Cardiac fibroblast (primary cell): ENCODE measurements at regions not wholly inside any gene's neighbourhood (a gene's known extent, or its start where the extent isn't known, plus 50 kb on each side); places are given as distances from the start of the nearest gene placed in this dataset.

ENCODE experiments used
- DNase-seq, 2 donors: peaks; one replicate each; pipeline versions ENCODE4 v3.0.0 to v3.0.0-alpha.2; 2010; ENCODE audit warnings: low read depth in 2 of 2
- H3K4me3 ChIP-seq, 2 donors: replicated peaks in 1 of 2; 1 replicate in 1 of 2; 2 replicates in 1 of 2; pipeline ENCODE4 v1.5.1; 2011; ENCODE audit warnings: low read depth in 2 of 2, low read length in 2 of 2, mild to moderate bottlenecking in 2 of 2, moderate library complexity in 1 of 2
- TF ChIP-seq, protein P1 (sequence below): IDR thresholded peaks from one replicate; pipeline ENCODE4 v1.5.1; 2011; ENCODE audit warnings: low read depth, mild to moderate bottlenecking, low read length, inconsistent platforms

- no peak overlapping the region for H3K4me3 ChIP-seq
- peak; percentile 63 to 76 for DNase-seq
- TF ChIP-seq, protein P1, sequence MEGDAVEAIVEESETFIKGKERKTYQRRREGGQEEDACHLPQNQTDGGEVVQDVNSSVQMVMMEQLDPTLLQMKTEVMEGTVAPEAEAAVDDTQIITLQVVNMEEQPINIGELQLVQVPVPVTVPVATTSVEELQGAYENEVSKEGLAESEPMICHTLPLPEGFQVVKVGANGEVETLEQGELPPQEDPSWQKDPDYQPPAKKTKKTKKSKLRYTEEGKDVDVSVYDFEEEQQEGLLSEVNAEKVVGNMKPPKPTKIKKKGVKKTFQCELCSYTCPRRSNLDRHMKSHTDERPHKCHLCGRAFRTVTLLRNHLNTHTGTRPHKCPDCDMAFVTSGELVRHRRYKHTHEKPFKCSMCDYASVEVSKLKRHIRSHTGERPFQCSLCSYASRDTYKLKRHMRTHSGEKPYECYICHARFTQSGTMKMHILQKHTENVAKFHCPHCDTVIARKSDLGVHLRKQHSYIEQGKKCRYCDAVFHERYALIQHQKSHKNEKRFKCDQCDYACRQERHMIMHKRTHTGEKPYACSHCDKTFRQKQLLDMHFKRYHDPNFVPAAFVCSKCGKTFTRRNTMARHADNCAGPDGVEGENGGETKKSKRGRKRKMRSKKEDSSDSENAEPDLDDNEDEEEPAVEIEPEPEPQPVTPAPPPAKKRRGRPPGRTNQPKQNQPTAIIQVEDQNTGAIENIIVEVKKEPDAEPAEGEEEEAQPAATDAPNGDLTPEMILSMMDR: peak; percentile 87
These were observed 147.6 kb upstream of the FRG1 start for GRCh38 chr4:189792924-189793618.

DNA sequence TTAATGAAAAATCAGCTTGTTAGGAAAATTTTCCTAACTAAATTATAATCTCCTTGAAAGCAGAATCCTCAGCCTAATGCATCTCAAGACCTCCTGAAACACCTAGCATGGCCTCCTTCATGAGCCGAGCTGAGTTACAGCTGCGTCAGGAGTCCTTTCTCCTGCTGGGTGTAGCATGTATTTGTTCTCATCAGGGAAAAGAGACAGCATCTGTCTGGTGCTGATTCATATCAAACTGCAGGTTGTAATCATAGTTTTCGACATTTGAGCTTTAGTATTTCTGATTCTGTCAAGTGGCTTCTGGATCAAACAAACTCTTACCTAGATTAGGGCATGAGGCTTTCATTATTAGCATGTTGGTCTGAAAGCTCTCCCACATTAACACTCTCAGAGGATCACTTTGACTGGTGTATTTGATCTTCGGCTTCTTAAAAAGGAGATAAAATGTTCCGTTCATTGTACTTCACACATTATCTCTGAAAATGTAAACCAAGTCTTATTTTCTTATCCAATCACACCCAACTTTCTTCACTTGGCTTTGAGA is 140.1 kb upstream of the FRG1 start:
- no peak for DNase-seq
- TF ChIP-seq, protein P1: no peak
- H3K4me3 ChIP-seq: no peak overlapping the region

DNA sequence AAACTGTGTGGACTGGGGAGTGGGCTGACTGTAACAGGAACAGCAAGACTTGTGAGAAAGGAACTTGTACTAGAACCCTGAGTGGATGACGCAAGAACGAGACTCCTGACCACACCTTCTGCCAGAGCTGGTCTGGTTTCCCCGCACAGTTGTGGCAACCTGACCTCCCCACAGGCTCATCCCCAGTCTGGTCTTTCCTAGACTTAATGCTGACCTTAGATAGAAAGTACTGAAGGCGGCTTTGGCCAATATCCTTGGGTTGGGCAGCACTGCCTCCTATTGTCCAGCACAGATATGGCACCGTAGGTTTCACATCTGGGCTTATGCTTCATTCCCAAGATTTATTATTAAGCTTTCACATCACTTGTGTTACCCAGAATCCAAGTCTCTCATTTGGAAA is 137.8 kb upstream of the FRG1 start:
- TF ChIP-seq, protein P1: no peak
- no peak overlapping the region for H3K4me3 ChIP-seq
- no peak for DNase-seq

GRCh38 chr4:189804894-189805293 is 135.8 kb upstream of the FRG1 start:
- no peak for DNase-seq
- no peak overlapping the region for H3K4me3 ChIP-seq
- TF ChIP-seq, protein P1: no peak

DNA sequence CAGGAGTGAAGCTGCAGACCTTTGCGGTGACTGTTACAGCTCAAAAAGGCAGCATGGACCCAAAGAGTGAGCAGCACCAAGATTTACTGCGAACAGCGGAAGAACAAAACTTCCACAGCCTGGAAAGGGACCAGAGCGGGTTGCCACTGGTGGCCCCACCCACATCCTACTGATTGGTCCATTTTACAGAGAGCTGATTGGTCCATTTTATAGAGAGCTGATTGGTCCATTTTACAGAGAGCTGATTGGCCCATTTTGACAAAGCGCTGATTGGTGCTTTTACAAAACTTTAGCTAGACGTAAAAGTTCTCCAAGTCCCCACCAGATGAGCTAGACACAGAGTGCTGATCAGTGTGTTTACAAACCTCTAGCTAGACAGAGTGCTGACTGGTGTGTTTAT is 134.2 kb upstream of the FRG1 start:
- H3K4me3 ChIP-seq: no peak overlapping the region
- no peak for DNase-seq
- TF ChIP-seq, protein P1: no peak

GRCh38 chr4:189807031-189807430 is 133.6 kb upstream of the FRG1 start:
- TF ChIP-seq, protein P1: no peak
- no peak overlapping the region for H3K4me3 ChIP-seq
- no peak for DNase-seq
